WTC11 (cell line): ENCODE measurements at regions not wholly inside any gene's neighbourhood (a gene's known extent, or its start where the extent isn't known, plus 50 kb on each side); places are given as distances from the start of the nearest gene placed in this dataset.

Experiments used
- ATF3 ChIP-seq: sonication (generic); formaldehyde crosslinking; conservative IDR thresholded peaks from 2 replicates; pipeline ENCODE4 v1.8.1; 2022; ENCODE audit warnings: mild to moderate bottlenecking, missing genetic modification reagents
- CREM ChIP-seq: sonication (generic); formaldehyde crosslinking; IDR thresholded peaks from 2 replicates; pipeline ENCODE4 v1.8.1; 2022; ENCODE audit warnings: mild to moderate bottlenecking, missing genetic modification reagents, moderate library complexity
- CTCF ChIP-seq: fragments of 200-600 bp; IDR thresholded peaks from 2 replicates; pipeline ENCODE4 v1.8.0; 2022; ENCODE audit warnings: antibody characterized with exemption
- FOXK1 ChIP-seq: sonication (generic); formaldehyde crosslinking; IDR thresholded peaks from 2 replicates; pipeline ENCODE4 v1.8.0; 2022; ENCODE audit warnings: mild to moderate bottlenecking, moderate library complexity, missing genetic modification reagents
- MXD4 ChIP-seq: fragments of 250-450 bp; sonication (Bioruptor Pico); IDR thresholded peaks from 2 replicates; pipeline ENCODE4 v1.8.0; 2021; ENCODE audit warnings: mild to moderate bottlenecking, moderate library complexity, borderline replicate concordance
- NR3C1 ChIP-seq: sonication (generic); formaldehyde crosslinking; conservative IDR thresholded peaks from 2 replicates; pipeline ENCODE4 v1.8.1; 2023; ENCODE audit warnings: low read depth, mild to moderate bottlenecking, missing genetic modification reagents
- PRDM15 ChIP-seq: sonication (generic); formaldehyde crosslinking; IDR thresholded peaks from 2 replicates; pipeline ENCODE4 v1.8.0; 2022; ENCODE audit warnings: missing genetic modification reagents

- TF ChIP-seq CTCF, result no peak
- no peak for TF ChIP-seq CREM (CRISPR knock-in tag)
- TF ChIP-seq ATF3 (CRISPR knock-in tag), result no peak
- TF ChIP-seq FOXK1 (CRISPR knock-in tag), result no peak
- no peak for TF ChIP-seq MXD4 (CRISPR knock-in tag)
- no peak for TF ChIP-seq PRDM15 (CRISPR knock-in tag)
- TF ChIP-seq NR3C1 (CRISPR knock-in tag), result no peak
These were observed 105.3 kb downstream of the CXCL12 start for GRCh38 chr10:44279426-44280126.
